ENCODE measurements at regions not wholly inside any gene's neighbourhood (a gene's known extent, or its start where the extent isn't known, plus 50 kb on each side); places are given as distances from the start of the nearest gene placed in this dataset.

DNA sequence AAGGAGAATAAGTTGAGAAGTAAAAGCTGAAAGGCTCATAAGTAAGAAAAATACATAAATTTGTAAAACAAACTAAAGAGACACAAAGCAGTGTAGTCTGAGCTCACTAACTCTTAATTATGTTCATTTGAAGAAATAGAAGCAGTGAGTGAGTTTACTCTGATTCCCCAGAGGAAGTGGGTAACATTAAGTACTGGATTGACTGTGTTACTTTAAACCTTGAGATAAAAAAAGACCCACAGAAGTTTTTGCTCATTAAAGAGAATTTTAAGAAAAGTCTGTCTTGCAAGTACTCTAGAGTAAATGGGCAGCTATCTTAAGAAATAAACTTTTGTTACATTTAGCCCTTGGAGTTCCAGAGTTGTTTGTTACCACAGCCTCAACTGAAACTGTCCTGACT is 2466.9 kb downstream of the PCDH7 start:
- H3K27ac Mint-ChIP-seq (ENCODE audit: unreplicated experiment) = no peak overlapping the region

DNA sequence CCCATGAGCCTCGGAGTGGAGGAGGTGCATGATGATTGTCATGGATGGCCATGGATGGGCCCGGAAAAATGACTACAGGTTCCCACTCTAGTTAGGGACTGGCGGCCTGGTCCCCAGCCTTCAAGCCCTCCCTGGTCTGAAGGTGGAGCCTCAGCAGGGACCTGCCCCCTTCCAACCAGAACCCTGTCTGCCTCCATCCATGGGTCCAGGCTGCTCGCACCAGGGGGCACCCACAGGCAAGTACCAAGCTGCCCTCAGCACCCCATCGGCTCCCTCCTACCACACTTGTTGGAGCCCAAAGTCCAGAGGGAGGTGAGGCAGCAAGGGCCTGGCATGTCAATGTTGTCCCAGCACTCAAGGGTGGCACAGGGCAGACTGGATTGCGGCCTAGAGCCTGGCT is 2468.6 kb downstream of the PCDH7 start:
- DNase-seq (ENCODE audit: extremely low spot score, unreplicated experiment) = no peak
- Mint-ChIP-seq H3K4me1 (ENCODE audit: unreplicated experiment) (peaks cover 3% of the 10 kb centered on the region), H3K4me3 (ENCODE audit: unreplicated experiment) (no peak overlapping the region), H3K27ac (ENCODE audit: unreplicated experiment) (no peak overlapping the region), H3K9me3 (ENCODE audit: unreplicated experiment) (peaks cover 3% of the 10 kb centered on the region), H3K27me3 (ENCODE audit: unreplicated experiment) (no peaks in the 10 kb centered on the region), H3K36me3 (ENCODE audit: unreplicated experiment) (no peaks in the 10 kb centered on the region)
- TF ChIP-seq, protein P1, sequence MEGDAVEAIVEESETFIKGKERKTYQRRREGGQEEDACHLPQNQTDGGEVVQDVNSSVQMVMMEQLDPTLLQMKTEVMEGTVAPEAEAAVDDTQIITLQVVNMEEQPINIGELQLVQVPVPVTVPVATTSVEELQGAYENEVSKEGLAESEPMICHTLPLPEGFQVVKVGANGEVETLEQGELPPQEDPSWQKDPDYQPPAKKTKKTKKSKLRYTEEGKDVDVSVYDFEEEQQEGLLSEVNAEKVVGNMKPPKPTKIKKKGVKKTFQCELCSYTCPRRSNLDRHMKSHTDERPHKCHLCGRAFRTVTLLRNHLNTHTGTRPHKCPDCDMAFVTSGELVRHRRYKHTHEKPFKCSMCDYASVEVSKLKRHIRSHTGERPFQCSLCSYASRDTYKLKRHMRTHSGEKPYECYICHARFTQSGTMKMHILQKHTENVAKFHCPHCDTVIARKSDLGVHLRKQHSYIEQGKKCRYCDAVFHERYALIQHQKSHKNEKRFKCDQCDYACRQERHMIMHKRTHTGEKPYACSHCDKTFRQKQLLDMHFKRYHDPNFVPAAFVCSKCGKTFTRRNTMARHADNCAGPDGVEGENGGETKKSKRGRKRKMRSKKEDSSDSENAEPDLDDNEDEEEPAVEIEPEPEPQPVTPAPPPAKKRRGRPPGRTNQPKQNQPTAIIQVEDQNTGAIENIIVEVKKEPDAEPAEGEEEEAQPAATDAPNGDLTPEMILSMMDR (IDR thresholded peaks at IDR 0.05) = no peak

More for the DNA sequence above, 2466.9 kb downstream of the PCDH7 start:
- no peaks in the 10 kb centered on the region for H3K27me3 Mint-ChIP-seq (ENCODE audit: unreplicated experiment)
- TF ChIP-seq, protein P1 (IDR thresholded peaks at IDR 0.05) = no peak
- peaks cover 15% of the 10 kb centered on the region for H3K9me3 Mint-ChIP-seq (ENCODE audit: unreplicated experiment)
- H3K4me3 Mint-ChIP-seq (ENCODE audit: unreplicated experiment) = no peak overlapping the region
- no peak for DNase-seq (ENCODE audit: extremely low spot score, unreplicated experiment)
- peaks cover 2% of the 10 kb centered on the region for H3K36me3 Mint-ChIP-seq (ENCODE audit: unreplicated experiment)
- H3K4me1 Mint-ChIP-seq (ENCODE audit: unreplicated experiment) = peaks cover 3% of the 10 kb centered on the region

DNA sequence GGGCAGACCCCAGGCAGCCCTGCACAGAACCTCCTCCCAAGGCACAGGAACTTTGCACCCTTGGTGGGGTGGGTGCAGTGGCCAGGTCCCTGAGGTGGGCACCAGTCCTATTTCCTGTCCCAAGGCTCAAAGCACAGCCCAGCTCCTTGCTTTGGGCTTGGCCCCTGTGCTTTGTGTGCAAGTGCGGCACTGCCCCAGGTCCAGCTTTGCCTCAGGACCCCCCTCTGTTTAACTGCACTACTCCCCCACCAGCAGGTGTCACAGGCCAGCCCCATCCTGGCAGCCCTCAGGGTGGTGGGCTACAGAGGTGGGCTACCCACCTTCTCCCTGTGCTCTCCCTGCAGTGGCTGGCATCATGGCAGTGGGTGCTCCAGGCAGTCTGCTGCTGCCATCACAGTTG is 2469.0 kb downstream of the PCDH7 start:
- no peak for DNase-seq (ENCODE audit: extremely low spot score, unreplicated experiment)
- H3K4me3 Mint-ChIP-seq (ENCODE audit: unreplicated experiment) = no peak overlapping the region
- peaks cover 3% of the 10 kb centered on the region for H3K4me1 Mint-ChIP-seq (ENCODE audit: unreplicated experiment)
- H3K27ac Mint-ChIP-seq (ENCODE audit: unreplicated experiment) = no peak overlapping the region
- no peaks in the 10 kb centered on the region for H3K36me3 Mint-ChIP-seq (ENCODE audit: unreplicated experiment)
- TF ChIP-seq, protein P1 (IDR thresholded peaks at IDR 0.05) = no peak
- H3K9me3 Mint-ChIP-seq (ENCODE audit: unreplicated experiment) = no peaks in the 10 kb centered on the region
- no peaks in the 10 kb centered on the region for H3K27me3 Mint-ChIP-seq (ENCODE audit: unreplicated experiment)

DNA sequence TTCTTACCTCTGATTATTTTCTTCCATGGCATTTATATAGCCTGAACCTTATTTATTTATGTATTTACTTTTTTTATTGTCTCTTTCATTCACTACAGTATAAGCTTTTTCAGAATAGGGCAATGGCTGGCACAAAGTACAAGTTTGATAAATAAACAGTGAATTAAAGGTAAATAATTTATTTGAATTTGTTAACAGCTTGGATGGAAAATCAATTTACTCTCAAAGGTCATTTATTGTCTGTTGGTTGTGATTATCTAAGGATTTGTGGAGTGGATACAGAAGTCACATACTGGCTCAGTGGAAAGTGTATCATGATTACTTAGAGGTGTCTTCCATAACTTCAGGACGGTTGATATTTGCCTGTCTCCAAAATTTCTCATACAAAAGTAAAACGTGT is 2472.9 kb downstream of the PCDH7 start:
- Mint-ChIP-seq H3K27me3 (ENCODE audit: unreplicated experiment) (no peaks in the 10 kb centered on the region), H3K27ac (ENCODE audit: unreplicated experiment) (no peak overlapping the region), H3K9me3 (ENCODE audit: unreplicated experiment) (no peaks in the 10 kb centered on the region), H3K36me3 (ENCODE audit: unreplicated experiment) (no peaks in the 10 kb centered on the region), H3K4me1 (ENCODE audit: unreplicated experiment) (no peaks in the 10 kb centered on the region), H3K4me3 (ENCODE audit: unreplicated experiment) (no peak overlapping the region)
- TF ChIP-seq, protein P1 (IDR thresholded peaks at IDR 0.05) = no peak
- DNase-seq (ENCODE audit: extremely low spot score, unreplicated experiment) = no peak

DNA sequence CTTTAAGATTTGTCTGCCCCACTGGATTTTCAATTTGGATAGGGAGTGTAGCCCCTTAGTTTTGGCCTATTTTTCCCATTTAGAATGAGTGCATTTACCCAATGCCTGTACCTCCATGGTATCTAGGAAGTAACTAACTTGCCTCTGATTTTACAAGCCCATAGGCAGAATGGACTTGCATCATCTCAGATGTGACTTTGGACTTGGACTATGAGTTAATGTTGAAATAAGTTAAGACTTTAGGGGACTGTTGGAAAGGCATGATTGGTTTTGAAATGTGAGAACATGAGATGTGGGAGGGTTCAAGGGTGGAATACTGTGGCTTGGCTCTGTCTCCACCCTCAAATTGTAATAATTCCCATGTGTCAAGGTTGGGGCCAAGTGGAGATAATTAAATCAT is 2480.2 kb downstream of the PCDH7 start:
- Mint-ChIP-seq H3K36me3 (ENCODE audit: unreplicated experiment) (no peaks in the 10 kb centered on the region), H3K27ac (ENCODE audit: unreplicated experiment) (no peak overlapping the region), H3K9me3 (ENCODE audit: unreplicated experiment) (peaks cover 17% of the 10 kb centered on the region), H3K4me3 (ENCODE audit: unreplicated experiment) (no peak overlapping the region), H3K27me3 (ENCODE audit: unreplicated experiment) (no peaks in the 10 kb centered on the region), H3K4me1 (ENCODE audit: unreplicated experiment) (no peaks in the 10 kb centered on the region)
- TF ChIP-seq, protein P1 (IDR thresholded peaks at IDR 0.05) = no peak
- DNase-seq (ENCODE audit: extremely low spot score, unreplicated experiment) = no peak
